CD14-positive monocyte (primary cell): ENCODE measurements at regions not wholly inside any gene's neighbourhood (a gene's known extent, or its start where the extent isn't known, plus 50 kb on each side); places are given as distances from the start of the nearest gene placed in this dataset.
A peak's percentile ranks its signal among the peaks of the same experiment; 100 is the strongest.

Experiments
- DNase-seq, 3 donors: peaks; one replicate each; pipeline ENCODE4 v3.0.0-alpha.2; 2011 to 2022
- H2AFZ ChIP-seq: 2 replicates; pipeline ENCODE4 v1.6.0; 2012; ENCODE audit warnings: mild to moderate bottlenecking, low read depth, low read length, inconsistent platforms; ENCODE audit not compliant: insufficient read depth, poor library complexity, severe bottlenecking
- H3K27ac ChIP-seq, 2 donors: 1 replicate in 1 of 2; 2 replicates in 1 of 2; pipeline ENCODE4 v1.5.1; 2012 to 2013; ENCODE audit warnings: low read length in 2 of 2, control low read depth in 1 of 2, inconsistent platforms in 1 of 2, low read depth in 1 of 2, mild to moderate bottlenecking in 1 of 2
- H3K27me3 ChIP-seq, 2 donors: one replicate each; pipeline versions ENCODE4 v1.6.0 to v1.6.1; 2011 to 2013; ENCODE audit warnings: low read length in 2 of 2; ENCODE audit not compliant: control insufficient read depth in 2 of 2, insufficient read depth in 2 of 2
- H3K36me3 ChIP-seq, 2 donors: replicated peaks in 1 of 2; 1 replicate in 1 of 2; 2 replicates in 1 of 2; pipeline versions ENCODE4 v1.5.1 to v1.6.1; 2012 to 2013; ENCODE audit warnings: low read length in 2 of 2, control low read depth in 1 of 2, inconsistent platforms in 1 of 2, mild to moderate bottlenecking in 1 of 2; ENCODE audit not compliant: insufficient read depth in 2 of 2, control insufficient read depth in 1 of 2
- H3K4me1 ChIP-seq, 2 donors: 1 replicate in 1 of 2; 2 replicates in 1 of 2; pipeline versions ENCODE4 v1.5.1 to v1.6.1; 2012 to 2013; ENCODE audit warnings: low read length in 2 of 2, control low read depth in 1 of 2, inconsistent platforms in 1 of 2, mild to moderate bottlenecking in 1 of 2, moderate library complexity in 1 of 2; ENCODE audit not compliant: insufficient read depth in 2 of 2, control insufficient read depth in 1 of 2
- H3K4me2 ChIP-seq: replicated peaks from 2 replicates; pipeline ENCODE3; 2012; ENCODE audit warnings: low read length, moderate library complexity, mild to moderate bottlenecking; ENCODE audit not compliant: poor library complexity, severe bottlenecking; ENCODE audit errors: extremely low read depth
- H3K4me3 ChIP-seq, 3 experiments: fragments of 200-600 bp in 1 of 3; sonication (generic) in 1 of 3; replicated peaks in 1 of 3; 1 replicate in 2 of 3; 2 replicates in 1 of 3; pipeline ENCODE4 v1.5.1; 2011 to 2013; ENCODE audit warnings: low read length in 3 of 3, mild to moderate bottlenecking in 3 of 3, control low read depth in 2 of 3, low read depth in 2 of 3, inconsistent platforms in 1 of 3, moderate library complexity in 1 of 3
- H3K79me2 ChIP-seq: 2 replicates; pipeline ENCODE4 v1.6.0; 2012; ENCODE audit warnings: mild to moderate bottlenecking, control low read depth, inconsistent platforms, low read length, moderate library complexity; ENCODE audit not compliant: insufficient read depth
- H3K9ac ChIP-seq: 2 replicates; pipeline ENCODE4 v1.6.0; 2017; ENCODE audit warnings: low read length, mild to moderate bottlenecking; ENCODE audit not compliant: insufficient read depth, poor library complexity, severe bottlenecking
- H3K9me3 ChIP-seq, 2 donors: replicated peaks in 1 of 2; 1 replicate in 1 of 2; 2 replicates in 1 of 2; pipeline versions ENCODE4 v1.5.1 to v1.6.1; 2012 to 2013; ENCODE audit warnings: low read length in 2 of 2, control low read depth in 1 of 2; ENCODE audit not compliant: control insufficient read depth in 1 of 2, insufficient read depth in 1 of 2
- H4K20me1 ChIP-seq: 2 replicates; pipeline ENCODE4 v1.6.0; 2012; ENCODE audit warnings: mild to moderate bottlenecking, low read length, control low read depth, moderate library complexity; ENCODE audit not compliant: insufficient read depth
- H3K27ac Mint-ChIP-seq, 7 donors: one replicate each; pipeline ENCODE4 v1.8.0; 2020; ENCODE audit warnings: mild to moderate bottlenecking in 7 of 7, mixed read lengths in 7 of 7, moderate library complexity in 6 of 7, inconsistent platforms in 2 of 7
- H3K27me3 Mint-ChIP-seq, 3 donors: one replicate each; pipeline ENCODE4 v1.8.0; 2021 to 2022; ENCODE audit warnings: low read depth in 3 of 3, mild to moderate bottlenecking in 3 of 3, mixed read lengths in 3 of 3, moderate library complexity in 3 of 3, inconsistent platforms in 1 of 3
- H3K36me3 Mint-ChIP-seq, 2 donors: one replicate each; pipeline ENCODE4 v1.8.0; 2020; ENCODE audit warnings: mixed read lengths in 2 of 2, inconsistent platforms in 1 of 2, mild to moderate bottlenecking in 1 of 2
- H3K4me1 Mint-ChIP-seq: one replicate; pipeline ENCODE4 v1.8.0; 2020; ENCODE audit warnings: mild to moderate bottlenecking, mixed read lengths
- H3K4me3 Mint-ChIP-seq, 2 donors: one replicate each; pipeline ENCODE4 v1.8.0; 2020; ENCODE audit warnings: mild to moderate bottlenecking in 2 of 2, mixed read lengths in 2 of 2, moderate library complexity in 1 of 2
- H3K9me3 Mint-ChIP-seq, 7 donors: one replicate each; pipeline ENCODE4 v1.8.0; 2020 to 2022; ENCODE audit warnings: mixed read lengths in 7 of 7, mild to moderate bottlenecking in 6 of 7, moderate library complexity in 6 of 7, inconsistent platforms in 2 of 7
- CTCF ChIP-seq: fragments of 200-600 bp; IDR thresholded peaks from one replicate; pipeline ENCODE4 v1.8.0; 2022; ENCODE audit warnings: antibody characterized with exemption, mild to moderate bottlenecking
- WGBS: methylation state at CpG from one replicate; pipeline ENCODE4 v1.1.5; 2013; ENCODE audit warnings: missing lambda C conversion rate; ENCODE audit not compliant: insufficient coverage; 5-methylcytosine and 5-hydroxymethylcytosine counted together
- intact Hi-C, 2 donors: fragments of 100-400 bp; cut with micrococcal nuclease; formaldehyde crosslinking; loops; one replicate each; pipeline versions ENCODE4 v1.15.0 to v1.15.1; 2023

GRCh38 chr17:77356690-77357201 is 216.0 kb downstream of the SEC14L1 start:
- Mint-ChIP-seq H3K4me1 (peaks cover 8% of the 10 kb centered on the region), H3K27me3 (peaks cover 0 to 2% (median 0%) of the 10 kb centered on the region in 3 donors), H3K4me3 (no peak overlapping the region), H3K36me3 (peaks cover 0 to 2% of the 10 kb centered on the region in 2 donors), H3K27ac (peak overlapping the region in 3 of 7 donors; percentile 42 to 77 (median 58)), H3K9me3 (peaks cover 0 to 2% (median 0%) of the 10 kb centered on the region in 7 donors)
- H3K79me2 ChIP-seq: no peaks in the 10 kb centered on the region
- H3K27ac ChIP-seq: no peak overlapping the region
- no peak overlapping the region for H3K4me3 ChIP-seq
- H3K36me3 ChIP-seq: no peaks in the 10 kb centered on the region
- 78% methylated on average over 8 of the region's 8 CpGs for WGBS
- H3K4me2 ChIP-seq: no peak overlapping the region
- H3K4me1 ChIP-seq: peaks cover 0 to under 1% of the 10 kb centered on the region in 2 donors
- intact Hi-C loops: no loop called here
- no peak for TF ChIP-seq CTCF
- no peaks in the 10 kb centered on the region for H3K9me3 ChIP-seq
- no peaks in the 10 kb centered on the region for H3K27me3 ChIP-seq
- no peak overlapping the region for H3K9ac ChIP-seq
- peaks cover 6% of the 10 kb centered on the region for H4K20me1 ChIP-seq
- H2AFZ ChIP-seq: no peak overlapping the region
- DNase-seq: no peak

DNA sequence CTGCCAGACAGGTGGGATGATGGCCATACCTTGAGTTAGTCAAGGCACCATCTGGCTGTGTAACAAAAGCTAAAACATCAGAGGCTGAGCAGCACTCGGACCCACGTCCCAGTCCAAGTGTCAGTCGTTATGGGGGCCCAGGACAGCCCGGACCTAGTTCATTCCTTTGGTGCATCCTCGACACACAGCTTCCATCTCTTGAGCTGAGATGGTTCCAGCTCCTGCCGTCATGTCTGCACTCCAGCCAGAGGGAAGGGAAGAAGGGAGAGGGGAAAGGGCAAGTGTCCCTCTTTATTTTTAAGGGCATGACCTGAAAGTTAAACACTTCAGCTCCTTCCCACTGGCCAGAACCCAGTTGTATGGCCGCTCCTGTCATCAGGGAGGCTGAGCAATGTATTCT is 218.0 kb downstream of the SEC14L1 start:
- no peak overlapping the region for H3K4me3 Mint-ChIP-seq
- Histone ChIP-seq H3K4me2 (no peak overlapping the region), H3K4me1 (peaks cover 8 to 18% of the 10 kb centered on the region in 2 donors), H3K79me2 (no peaks in the 10 kb centered on the region), H3K36me3 (no peaks in the 10 kb centered on the region), H3K27me3 (peaks cover 0 to 2% of the 10 kb centered on the region in 2 donors), H3K27ac (no peak overlapping the region), H3K9me3 (no peaks in the 10 kb centered on the region), H4K20me1 (peaks cover 13% of the 10 kb centered on the region), H2AFZ (no peak overlapping the region), H3K9ac (no peak overlapping the region), H3K4me3 (no peak overlapping the region)
- H3K9me3 Mint-ChIP-seq: peaks cover 0 to 2% (median 0%) of the 10 kb centered on the region in 7 donors
- peaks cover 21% of the 10 kb centered on the region for H3K4me1 Mint-ChIP-seq
- H3K27ac Mint-ChIP-seq: no peak overlapping the region
- DNase-seq: no peak
- intact Hi-C loops: no loop called here
- H3K36me3 Mint-ChIP-seq: peaks cover 2 to 7% of the 10 kb centered on the region in 2 donors
- H3K27me3 Mint-ChIP-seq: peaks cover 8 to 9% (median 8%) of the 10 kb centered on the region in 3 donors
- TF ChIP-seq CTCF: no peak
- 100% methylated on average over 5 of the region's 7 CpGs for WGBS
